Right renal pelvis (tissue), 4 donors: ENCODE measurements at regions not wholly inside any gene's neighbourhood (a gene's known extent, or its start where the extent isn't known, plus 50 kb on each side); places are given as distances from the start of the nearest gene placed in this dataset.

Experiments used
- DNase-seq, 4 donors: peaks; one replicate each; pipeline ENCODE4 v3.0.0-alpha.2; 2013; ENCODE audit warnings: low read depth in 4 of 4, low spot score in 3 of 4, missing footprints in 1 of 4

- DNase-seq, result no peak
Measured at GRCh38 chr5:4098226-4098625, 502.6 kb downstream of the IRX1 start.

DNA sequence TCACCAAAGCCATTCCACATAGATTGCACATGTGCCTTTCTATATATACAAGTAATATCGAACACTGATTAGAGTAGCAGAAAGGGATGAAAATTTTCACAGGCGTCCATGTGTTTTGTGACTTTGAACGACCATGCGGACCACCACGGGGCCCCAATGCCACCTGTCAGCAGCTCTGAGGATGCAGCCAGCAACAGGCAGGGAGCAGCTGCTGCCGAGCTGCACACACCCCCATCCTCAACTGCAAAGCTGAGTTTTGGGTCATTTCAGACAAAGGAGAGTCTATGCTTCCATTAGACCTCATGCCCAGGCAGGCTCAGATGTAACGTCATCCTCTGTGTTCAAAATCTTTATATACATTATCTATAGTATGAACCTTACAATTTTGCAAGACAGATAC is 503.8 kb downstream of the IRX1 start:
- no peak for DNase-seq

DNA sequence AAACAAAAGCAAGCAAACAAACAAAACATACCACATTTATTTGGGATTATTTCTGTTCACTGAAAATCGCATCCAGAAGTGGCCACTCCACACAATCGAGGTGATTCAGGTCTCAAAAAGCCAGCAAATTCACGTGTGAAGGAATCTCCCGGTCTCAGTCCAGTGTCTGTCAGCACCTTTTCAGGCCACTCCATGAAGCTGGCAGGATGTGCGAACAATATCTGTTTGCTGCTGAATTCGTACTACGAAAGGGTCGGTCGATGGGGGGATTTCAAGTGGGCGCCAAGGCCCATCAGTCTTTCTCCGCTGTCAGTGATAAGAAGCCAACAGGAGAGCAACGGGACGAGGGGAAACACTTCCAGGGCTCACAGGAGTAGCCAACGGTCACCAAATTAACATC is 505.1 kb downstream of the IRX1 start:
- no peak for DNase-seq

DNA sequence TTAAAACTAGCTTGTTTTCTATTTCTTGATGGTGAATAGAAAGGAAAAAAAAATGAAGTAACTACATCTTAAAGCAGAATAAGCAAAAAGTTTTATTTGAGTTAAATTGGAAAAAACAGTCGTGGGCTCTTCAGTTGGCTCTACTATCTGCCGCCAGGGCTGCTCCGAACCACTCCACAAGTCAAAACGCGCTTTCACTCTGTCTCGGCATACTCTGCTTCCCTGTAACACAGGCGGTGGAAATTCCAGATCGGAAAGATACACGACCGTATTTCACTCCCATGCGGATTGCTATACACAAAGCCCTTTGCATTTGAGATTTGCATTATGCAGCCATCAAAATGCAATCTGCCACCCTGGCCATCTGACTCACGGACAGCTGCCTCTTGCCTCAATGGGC is 505.6 kb downstream of the IRX1 start:
- no peak for DNase-seq

- DNase-seq, result no peak
Measured at GRCh38 chr5:4104831-4105597, 509.4 kb downstream of the IRX1 start.

- no peak for DNase-seq
Measured at GRCh38 chr5:4108690-4109089, 513.1 kb downstream of the IRX1 start.

GRCh38 chr5:4113426-4113825 is 517.8 kb downstream of the IRX1 start:
- DNase-seq, result no peak

DNA sequence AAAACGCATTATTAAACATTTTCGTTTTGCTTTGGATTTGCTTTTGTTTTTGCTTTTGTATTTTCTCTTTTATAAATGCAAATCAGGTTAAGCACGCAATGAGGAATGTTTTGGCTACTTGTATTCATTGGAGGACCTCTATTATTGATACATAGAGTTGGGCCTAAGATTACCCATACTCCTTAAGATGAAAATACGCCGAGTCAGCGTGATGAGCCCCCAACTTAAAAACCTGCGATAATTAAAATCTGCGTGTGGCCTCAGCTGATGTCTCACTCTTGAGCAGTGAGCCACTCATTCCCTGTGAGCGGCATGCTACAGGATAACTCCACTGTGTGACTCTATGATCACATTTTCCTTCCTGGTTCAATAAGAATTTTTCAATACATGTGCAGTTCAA is 518.3 kb downstream of the IRX1 start:
- DNase-seq, result no peak

DNA sequence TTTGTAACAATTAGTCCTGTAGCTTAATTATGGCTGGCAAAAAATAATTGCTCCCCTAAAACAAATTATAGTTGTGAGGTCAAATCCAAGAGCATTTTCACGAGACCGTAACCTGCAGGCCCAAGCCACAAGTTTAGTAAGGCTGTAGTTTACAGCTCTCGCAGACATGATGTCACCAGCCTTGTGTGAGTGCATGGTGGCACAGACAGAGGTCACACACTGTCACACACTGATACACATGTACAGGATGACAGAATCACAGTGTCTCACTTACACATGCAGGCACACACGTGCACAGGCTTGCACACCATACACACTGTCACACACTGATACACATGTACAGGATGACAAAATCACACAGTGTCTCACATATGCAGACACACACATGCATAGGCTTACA is 518.8 kb downstream of the IRX1 start:
- no peak for DNase-seq

DNA sequence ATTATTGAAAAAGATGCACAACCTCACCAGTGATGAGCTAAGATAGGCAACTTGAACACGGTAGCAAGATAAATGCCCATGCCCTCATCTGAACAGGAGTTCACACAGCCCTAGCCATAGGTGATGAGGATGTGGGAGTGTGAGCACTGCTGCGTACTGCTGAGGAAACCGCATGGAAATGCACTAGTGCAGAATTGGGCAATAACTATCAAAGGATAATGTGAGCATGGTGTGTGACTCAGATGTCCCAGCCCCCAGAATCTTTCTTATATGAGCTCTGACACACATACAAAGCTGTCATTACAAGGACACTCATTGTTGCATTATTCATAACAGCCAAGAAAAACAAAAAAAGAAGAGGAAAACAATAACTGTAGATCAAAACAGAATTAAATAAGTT is 521.2 kb downstream of the IRX1 start:
- no peak for DNase-seq

DNA sequence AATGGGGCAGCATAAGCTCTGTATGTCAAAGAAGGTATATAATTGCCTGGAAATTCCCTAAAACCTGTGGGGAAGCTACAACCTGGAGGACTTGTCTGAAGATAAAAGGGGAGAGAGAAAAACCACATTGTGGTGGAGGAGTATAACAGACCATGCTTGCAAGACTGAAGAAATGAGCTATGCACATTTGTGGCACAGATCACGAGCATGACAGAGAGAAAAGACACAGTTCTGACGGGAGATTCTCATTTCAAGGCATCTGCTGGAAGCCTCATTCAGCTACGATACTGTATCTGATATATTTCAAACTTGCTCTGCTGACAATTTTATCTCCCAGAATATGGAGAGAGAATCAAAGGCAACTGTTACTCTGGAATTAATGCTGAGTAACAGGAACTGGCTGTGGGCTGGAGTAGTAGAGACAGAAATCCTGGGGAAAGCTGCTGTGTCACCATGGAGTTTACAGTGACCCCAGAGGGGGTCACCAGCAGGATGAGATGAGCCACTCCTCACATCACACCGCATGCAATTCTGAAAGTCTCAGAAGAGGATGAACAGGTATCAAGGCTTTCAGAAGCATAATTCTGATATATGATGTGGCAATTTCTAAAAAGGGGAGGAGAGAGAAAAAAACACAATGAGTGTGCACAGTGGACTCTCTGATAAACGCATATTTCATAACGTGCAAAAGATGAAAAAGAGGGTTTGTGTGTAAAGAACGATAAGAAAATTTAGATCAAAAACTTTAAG is 528.8 kb downstream of the IRX1 start:
- DNase-seq, result no peak

- no peak for DNase-seq
Measured at GRCh38 chr5:4128994-4129393, 533.4 kb downstream of the IRX1 start.

GRCh38 chr5:4129523-4129922 is 533.9 kb downstream of the IRX1 start:
- DNase-seq, result no peak

- DNase-seq, result no peak
Measured at GRCh38 chr5:4130819-4131218, 535.2 kb downstream of the IRX1 start.

- no peak for DNase-seq
Measured at GRCh38 chr5:4137781-4138180, 542.1 kb downstream of the IRX1 start.

DNA sequence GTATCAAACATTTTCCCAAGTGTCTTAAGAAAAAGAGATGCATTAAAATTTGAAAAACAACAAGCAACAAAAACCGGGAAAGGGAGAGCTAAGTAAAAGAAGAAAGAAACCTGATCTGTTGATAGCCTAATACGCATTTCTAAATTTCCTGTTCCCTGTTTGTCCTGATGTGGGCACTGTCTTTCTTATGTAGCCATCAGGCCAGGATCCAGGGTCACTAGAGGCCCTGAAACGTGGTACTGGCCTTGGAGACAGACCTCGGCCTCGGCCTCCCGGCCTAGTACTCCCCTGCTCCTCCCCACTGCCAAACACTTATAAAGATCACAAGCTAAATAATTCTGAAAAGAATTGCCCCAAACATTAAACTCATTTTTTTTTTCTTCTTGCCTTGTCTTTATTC is 547.2 kb downstream of the IRX1 start:
- no peak for DNase-seq

- DNase-seq, result no peak
Measured at GRCh38 chr5:4144411-4145007, 548.9 kb downstream of the IRX1 start.

- no peak for DNase-seq
Measured at GRCh38 chr5:4145511-4145910, 549.9 kb downstream of the IRX1 start.

DNA sequence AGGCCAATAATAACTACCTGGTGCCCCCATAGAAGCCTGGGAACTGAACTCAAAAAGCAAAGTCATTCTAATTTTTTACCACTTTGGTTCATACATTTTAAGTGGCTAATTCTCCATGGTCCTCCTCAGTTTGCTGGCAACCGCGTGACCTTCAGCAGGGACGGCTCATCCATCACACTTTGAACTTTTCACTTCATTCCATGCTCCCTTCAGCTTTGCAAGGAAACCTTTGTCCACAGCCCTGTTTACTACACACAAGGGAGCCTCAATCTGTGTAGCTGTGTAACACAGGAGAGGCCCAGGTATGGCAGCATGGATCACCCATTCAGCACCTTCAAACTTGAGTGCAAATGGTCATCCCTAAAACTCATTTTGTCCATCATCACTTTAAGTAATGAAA is 552.4 kb downstream of the IRX1 start:
- no peak for DNase-seq

GRCh38 chr5:4150067-4150466 is 554.4 kb downstream of the IRX1 start:
- DNase-seq, result no peak

DNA sequence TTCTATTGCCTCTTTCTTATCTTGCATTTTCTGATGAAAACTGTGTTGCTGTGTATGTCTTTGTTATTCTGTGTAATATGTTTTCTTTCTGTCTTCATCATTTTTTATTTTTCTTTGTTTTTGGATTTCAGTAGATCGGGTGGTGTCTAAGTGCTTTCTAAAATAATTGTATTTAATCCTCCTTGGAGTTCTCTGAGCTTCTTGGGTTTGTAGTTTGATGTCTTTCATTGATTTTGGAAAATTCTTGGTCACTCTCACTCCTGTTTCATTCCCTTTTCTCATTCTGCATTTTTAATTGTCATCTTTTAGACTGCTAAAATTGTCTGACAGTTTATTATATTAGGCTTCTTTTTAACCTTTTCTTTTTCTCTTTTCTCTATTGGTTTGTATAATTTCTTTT is 560.5 kb downstream of the IRX1 start:
- DNase-seq, result no peak

- DNase-seq, result no peak
Measured at GRCh38 chr5:4156889-4157288, 561.3 kb downstream of the IRX1 start.
